ENCODE measurements at regions not wholly inside any gene's neighbourhood (a gene's known extent, or its start where the extent isn't known, plus 50 kb on each side); places are given as distances from the start of the nearest gene placed in this dataset.
A peak's percentile ranks its signal among the peaks of the same experiment; 100 is the strongest.

- no peaks in the 10 kb centered on the region for H3K79me2 ChIP-seq (ENCODE audit: insufficient read depth, low read length)
- no peak for TF ChIP-seq CTCF (IDR thresholded peaks at IDR 0.05; ENCODE audit: extremely low read depth, low read depth, low read length)
- no peaks in the 10 kb centered on the region for H3K9me3 ChIP-seq (ENCODE audit: low read depth, low read length)
- H4K20me1 ChIP-seq (ENCODE audit: insufficient read depth, low read length): no peaks in the 10 kb centered on the region
- no peak overlapping the region for H3K27ac ChIP-seq (ENCODE audit: low read depth, low read length)
- no peak overlapping the region for H3K4me3 ChIP-seq (ENCODE audit: insufficient read depth, low read length)
- no peaks in the 10 kb centered on the region for H3K4me1 ChIP-seq (ENCODE audit: insufficient read depth, low read length)
- H3K36me3 ChIP-seq (ENCODE audit: insufficient read depth, low read length): peaks cover 25% of the 10 kb centered on the region
- DNase-seq (ENCODE audit: insufficient read length, low spot score, missing footprints): no peak
- no peak overlapping the region for H3K4me2 ChIP-seq (ENCODE audit: insufficient read depth, low read length)
- no peaks in the 10 kb centered on the region for H3K27me3 ChIP-seq (ENCODE audit: insufficient read depth, low read length)
- no peak overlapping the region for H2AFZ ChIP-seq (ENCODE audit: low read length)
Observed at GRCh38 chr6:144778056-144778455, 492.9 kb downstream of the UTRN start.

- Histone ChIP-seq H3K4me1 (ENCODE audit: insufficient read depth, low read length) (no peaks in the 10 kb centered on the region), H3K27ac (ENCODE audit: low read depth, low read length) (no peak overlapping the region), H3K9me3 (ENCODE audit: low read depth, low read length) (no peaks in the 10 kb centered on the region), H3K4me2 (ENCODE audit: insufficient read depth, low read length) (no peak overlapping the region), H3K79me2 (ENCODE audit: insufficient read depth, low read length) (no peaks in the 10 kb centered on the region), H2AFZ (ENCODE audit: low read length) (no peak overlapping the region), H4K20me1 (ENCODE audit: insufficient read depth, low read length) (no peaks in the 10 kb centered on the region), H3K4me3 (ENCODE audit: insufficient read depth, low read length) (no peak overlapping the region), H3K27me3 (ENCODE audit: insufficient read depth, low read length) (no peaks in the 10 kb centered on the region), H3K36me3 (ENCODE audit: insufficient read depth, low read length) (peaks cover 22% of the 10 kb centered on the region)
- DNase-seq (ENCODE audit: insufficient read length, low spot score, missing footprints): no peak
- peak; percentile 33 for TF ChIP-seq CTCF (IDR thresholded peaks at IDR 0.05; ENCODE audit: extremely low read depth, low read depth, low read length)
Observed at GRCh38 chr6:144778773-144779492, 493.8 kb downstream of the UTRN start.

- Histone ChIP-seq H3K4me3 (ENCODE audit: insufficient read depth, low read length) (no peak overlapping the region), H3K27ac (ENCODE audit: low read depth, low read length) (no peak overlapping the region), H3K4me2 (ENCODE audit: insufficient read depth, low read length) (no peak overlapping the region), H4K20me1 (ENCODE audit: insufficient read depth, low read length) (no peaks in the 10 kb centered on the region), H2AFZ (ENCODE audit: low read length) (no peak overlapping the region), H3K9me3 (ENCODE audit: low read depth, low read length) (no peaks in the 10 kb centered on the region), H3K36me3 (ENCODE audit: insufficient read depth, low read length) (no peaks in the 10 kb centered on the region), H3K4me1 (ENCODE audit: insufficient read depth, low read length) (no peaks in the 10 kb centered on the region), H3K27me3 (ENCODE audit: insufficient read depth, low read length) (no peaks in the 10 kb centered on the region), H3K79me2 (ENCODE audit: insufficient read depth, low read length) (no peaks in the 10 kb centered on the region)
- no peak for DNase-seq (ENCODE audit: insufficient read length, low spot score, missing footprints)
- TF ChIP-seq CTCF (IDR thresholded peaks at IDR 0.05; ENCODE audit: extremely low read depth, low read depth, low read length): no peak
Observed at GRCh38 chr6:144781836-144782235, 496.7 kb downstream of the UTRN start.

GRCh38 chr6:144782634-144783033 is 497.5 kb downstream of the UTRN start:
- Histone ChIP-seq H3K79me2 (ENCODE audit: insufficient read depth, low read length) (no peaks in the 10 kb centered on the region), H3K4me3 (ENCODE audit: insufficient read depth, low read length) (no peak overlapping the region), H3K4me2 (ENCODE audit: insufficient read depth, low read length) (no peak overlapping the region), H3K27me3 (ENCODE audit: insufficient read depth, low read length) (no peaks in the 10 kb centered on the region), H3K4me1 (ENCODE audit: insufficient read depth, low read length) (no peaks in the 10 kb centered on the region), H3K36me3 (ENCODE audit: insufficient read depth, low read length) (no peaks in the 10 kb centered on the region), H2AFZ (ENCODE audit: low read length) (no peak overlapping the region), H3K27ac (ENCODE audit: low read depth, low read length) (no peak overlapping the region), H4K20me1 (ENCODE audit: insufficient read depth, low read length) (no peaks in the 10 kb centered on the region), H3K9me3 (ENCODE audit: low read depth, low read length) (no peaks in the 10 kb centered on the region)
- DNase-seq (ENCODE audit: insufficient read length, low spot score, missing footprints): no peak
- TF ChIP-seq CTCF (IDR thresholded peaks at IDR 0.05; ENCODE audit: extremely low read depth, low read depth, low read length): no peak

Data from osteoblast (primary cell).